Stimulated activated naive CD8-positive, alpha-beta T cell treated with anti-CD3 and anti-CD28 coated beads, Interleukin-15, Interleukin-2, amounts not matched to agents 100 U/mL and 50 U/mL, for 24 hours (primary cell): ENCODE measurements at regions not wholly inside any gene's neighbourhood (a gene's known extent, or its start where the extent isn't known, plus 50 kb on each side); places are given as distances from the start of the nearest gene placed in this dataset.
A peak's percentile ranks its signal among the peaks of the same experiment; 100 is the strongest.
"Not testable (repeated sequence)": the region's sequence is repeated elsewhere in the genome, so short reads cannot be mapped to it uniquely, and the experiment has no call there.

Experiments used
- ATAC-seq: fragments of 150-1000 bp; cut with Tn5 transposase; one replicate; pipeline ENCODE4 v1.10.0; 2021
- DNase-seq: peaks from one replicate; pipeline ENCODE4 v3.0.0; 2021

- DNase-seq (no peak), ATAC-seq (no peak)
Observed at GRCh38 chr7:88614736-88615135, 144.8 kb upstream of the ZNF804B start.

DNA sequence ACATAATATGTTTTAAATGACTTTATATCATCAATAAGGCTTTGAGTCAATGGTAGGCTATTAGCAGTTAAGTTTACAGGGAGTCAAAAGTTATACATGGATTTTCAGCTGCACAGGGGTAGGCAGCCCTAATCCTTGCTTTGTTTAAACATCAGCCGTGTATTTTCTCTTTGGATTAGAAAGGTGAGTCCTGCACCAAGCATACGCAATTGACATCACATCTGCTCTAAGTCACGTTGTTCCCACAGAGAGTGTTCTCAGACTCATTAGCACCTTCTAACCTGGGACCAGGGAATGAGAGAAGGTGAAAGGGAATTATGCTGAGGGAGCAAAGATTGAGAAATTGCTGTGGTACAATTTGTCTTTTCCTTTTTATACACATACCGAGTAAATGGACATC, 148.6 kb upstream of the ZNF804B start:
- ATAC-seq (no peak), DNase-seq (no peak)

GRCh38 chr7:88600695-88601094, 158.8 kb upstream of the ZNF804B start:
- ATAC-seq (no peak), DNase-seq (no peak)

DNA sequence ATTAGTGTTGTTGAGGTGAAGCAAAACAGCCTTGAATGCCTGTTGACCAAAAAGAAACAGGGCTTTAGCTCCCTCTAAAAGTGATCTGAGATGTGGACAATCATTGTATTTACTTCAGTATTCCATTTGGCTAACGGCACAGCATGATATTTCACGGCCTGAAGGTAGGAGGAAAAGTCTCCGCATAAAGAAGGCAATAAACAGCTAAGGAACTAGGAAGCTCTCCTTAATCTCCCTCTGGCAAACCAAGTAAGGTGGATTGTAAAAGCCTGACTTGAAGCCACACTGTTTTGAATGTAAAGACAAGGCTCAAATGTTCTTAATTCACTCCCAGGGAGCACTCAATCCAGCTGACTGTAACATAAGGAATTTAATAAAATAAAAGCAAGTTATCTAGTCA, 160.0 kb upstream of the ZNF804B start:
- DNase-seq (no peak), ATAC-seq (no peak)

GRCh38 chr7:88597941-88598425, 161.5 kb upstream of the ZNF804B start:
- DNase-seq (no peak), ATAC-seq (no peak)

DNA sequence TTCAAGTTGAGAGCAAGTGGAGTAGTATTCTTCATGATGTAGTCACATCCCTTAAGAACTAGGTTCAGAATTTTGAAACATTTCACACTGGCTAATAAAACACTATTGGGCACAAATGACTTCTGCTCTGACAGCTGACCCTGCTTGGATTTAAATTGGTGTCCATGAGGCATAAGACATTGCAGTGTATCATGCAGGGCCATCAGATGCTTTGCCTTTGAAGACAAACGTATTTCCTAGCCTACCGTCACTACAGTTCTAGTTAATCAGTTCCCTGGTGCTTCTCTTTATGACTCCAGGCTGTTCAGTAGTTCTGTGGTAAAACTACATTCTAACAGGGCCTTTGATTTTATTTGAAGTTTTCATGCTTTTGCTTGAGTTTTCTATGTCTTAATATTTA, 168.5 kb upstream of the ZNF804B start:
- ATAC-seq (no peak), DNase-seq (no peak)

DNA sequence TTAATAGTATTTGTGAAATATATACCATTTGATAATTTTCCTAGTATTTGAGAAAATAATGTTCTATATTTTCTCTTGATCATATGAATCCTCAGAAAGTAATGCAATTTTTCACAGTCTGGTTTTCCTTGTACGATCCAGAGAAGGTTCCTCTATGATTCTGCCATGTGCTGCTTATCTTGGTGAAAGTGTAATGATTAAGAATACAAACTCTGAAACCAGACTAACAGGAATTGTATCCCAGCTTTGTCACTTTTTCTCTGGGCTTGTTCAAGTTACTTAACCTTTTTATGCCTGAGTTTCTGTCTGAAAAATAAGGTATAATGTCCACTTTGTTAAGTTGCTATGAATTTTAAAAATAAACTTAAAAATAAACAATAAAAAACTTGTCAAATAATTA, 169.6 kb upstream of the ZNF804B start:
- ATAC-seq, result no peak
- DNase-seq, result no peak

GRCh38 chr7:88586890-88587289, 172.6 kb upstream of the ZNF804B start:
- DNase-seq (no peak), ATAC-seq (no peak)

DNA sequence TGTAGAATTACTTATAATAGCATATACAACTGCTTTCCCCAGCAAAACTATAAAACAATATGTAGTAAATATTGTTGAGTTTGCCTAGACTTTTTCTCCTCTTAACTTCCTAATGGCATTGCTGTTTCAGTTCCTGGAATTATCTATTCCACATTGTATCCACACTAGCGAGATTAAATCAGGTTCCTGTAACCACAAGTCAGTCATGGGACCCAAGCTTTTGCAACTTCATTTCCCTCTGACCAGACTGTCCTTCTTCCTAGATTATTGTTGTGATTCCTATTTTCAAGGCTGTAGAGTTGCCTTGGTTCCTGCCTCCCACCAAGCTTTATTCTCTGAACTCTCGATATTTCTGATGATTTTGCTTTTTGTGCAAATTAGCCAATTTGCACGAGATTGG, 173.3 kb upstream of the ZNF804B start:
- no peak for ATAC-seq

GRCh38 chr7:88576720-88577119, 182.8 kb upstream of the ZNF804B start:
- ATAC-seq, result no peak
- no peak for DNase-seq

More for the DNA sequence above, 173.3 kb upstream of the ZNF804B start:
- no peak for DNase-seq

- DNase-seq (no peak), ATAC-seq (no peak)
Observed at GRCh38 chr7:88566162-88566729, 193.3 kb upstream of the ZNF804B start.

DNA sequence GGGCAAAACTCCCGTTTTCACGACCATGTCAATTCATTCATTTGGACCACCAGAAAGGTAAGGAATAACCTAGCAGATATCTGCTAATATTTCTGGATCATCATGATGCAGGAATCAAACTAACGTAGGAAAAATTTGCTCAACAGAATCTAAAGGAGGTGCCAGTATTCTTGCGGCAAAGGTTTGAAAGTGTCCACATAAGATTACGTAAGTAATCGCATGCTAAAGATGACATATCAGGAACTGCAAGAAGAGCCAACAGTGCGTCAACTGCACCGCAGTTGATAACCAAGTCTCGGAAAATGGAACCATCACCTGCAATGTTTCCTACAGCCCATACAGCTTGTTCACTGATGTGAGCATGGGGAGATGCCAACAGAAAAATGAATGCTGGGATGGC, 194.1 kb upstream of the ZNF804B start:
- ATAC-seq (no peak), DNase-seq (no peak)

DNA sequence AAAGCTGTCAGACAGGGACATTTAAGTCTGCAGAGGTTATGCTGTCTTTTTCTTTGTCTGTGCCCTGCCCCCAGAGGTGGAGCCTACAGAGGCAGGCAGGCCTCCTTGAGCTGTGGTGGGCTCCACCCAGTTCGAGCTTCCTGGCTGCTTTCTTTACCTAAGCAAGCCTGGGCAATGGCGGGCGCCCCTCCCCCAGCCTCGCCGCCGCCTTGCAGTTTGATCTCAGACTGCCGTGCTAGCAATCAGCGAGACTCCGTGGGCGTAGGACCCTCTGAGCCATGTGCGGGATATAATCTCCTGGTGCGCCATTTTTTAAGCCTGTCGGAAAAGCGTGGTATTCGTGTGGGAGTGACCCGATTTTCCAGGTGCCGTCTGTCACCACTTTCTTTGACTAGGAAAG, 203.1 kb upstream of the ZNF804B start:
- DNase-seq, ATAC-seq: not testable (repeated sequence)

DNA sequence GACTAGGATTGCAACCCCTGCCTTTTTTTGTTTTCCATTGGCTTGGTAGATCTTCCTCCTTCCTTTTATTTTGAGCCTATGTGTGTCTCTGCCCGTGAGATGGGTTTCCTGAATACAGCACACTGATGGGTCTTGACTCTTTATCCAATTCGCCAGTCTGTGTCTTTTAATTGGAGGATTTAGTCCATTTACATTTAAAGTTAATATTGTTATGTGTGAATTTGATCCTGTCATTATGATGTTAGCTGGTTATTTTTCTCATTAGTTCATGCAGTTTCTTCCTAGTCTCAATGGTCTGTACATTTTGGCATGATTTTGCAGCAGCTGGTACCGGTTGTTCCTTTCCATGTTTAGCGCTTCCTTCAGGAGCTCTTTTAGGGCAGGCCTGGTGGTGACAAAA, 204.7 kb upstream of the ZNF804B start:
- not testable (repeated sequence) for ATAC-seq, DNase-seq

DNA sequence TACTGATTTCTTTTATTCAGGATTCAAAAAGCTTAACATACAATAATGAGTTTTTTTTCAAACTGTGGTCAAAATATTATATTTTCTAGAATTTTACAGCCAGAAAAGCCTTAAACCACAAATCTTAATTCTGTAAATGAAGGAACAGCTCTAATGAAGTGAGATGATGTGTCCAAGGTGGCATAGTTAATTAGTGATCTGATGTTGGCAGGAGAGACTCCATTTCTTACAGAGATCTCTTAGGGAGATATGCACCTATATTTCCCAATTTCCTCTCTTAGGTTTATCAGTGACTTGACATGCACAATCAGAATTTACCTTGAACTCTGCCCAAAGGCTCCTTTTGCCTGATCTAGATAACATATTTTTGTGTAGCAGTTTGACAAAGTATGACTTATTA, 211.1 kb upstream of the ZNF804B start:
- DNase-seq (no peak), ATAC-seq (no peak)

GRCh38 chr7:88546808-88547207, 212.7 kb upstream of the ZNF804B start:
- DNase-seq, result peak; percentile 18
- no peak for ATAC-seq

- DNase-seq (no peak), ATAC-seq (no peak)
Observed at GRCh38 chr7:88545663-88546062, 213.8 kb upstream of the ZNF804B start.

- no peak for DNase-seq
- no peak for ATAC-seq
Observed at GRCh38 chr7:88540012-88540411, 219.5 kb upstream of the ZNF804B start.

DNA sequence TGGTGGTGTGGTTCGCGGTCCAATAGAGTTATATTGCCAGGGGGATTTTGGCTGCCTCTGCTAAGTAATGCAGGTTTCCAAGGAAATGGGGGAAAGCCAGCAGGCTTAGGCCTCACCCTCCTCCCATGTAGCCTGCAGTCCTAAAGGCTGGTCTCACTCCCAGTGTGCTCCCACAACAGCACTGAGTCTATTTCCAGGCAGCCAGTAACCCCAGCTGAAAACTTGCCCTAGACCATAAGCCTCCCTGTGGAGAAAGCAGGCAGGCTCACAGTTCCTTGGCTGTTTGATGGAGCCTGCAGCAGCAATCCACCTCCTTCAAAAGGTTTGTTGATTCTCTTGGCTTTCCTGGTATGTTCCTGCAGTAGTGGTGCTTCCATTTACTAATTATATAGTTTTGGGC, 220.0 kb upstream of the ZNF804B start:
- DNase-seq, result no peak
- no peak for ATAC-seq

DNA sequence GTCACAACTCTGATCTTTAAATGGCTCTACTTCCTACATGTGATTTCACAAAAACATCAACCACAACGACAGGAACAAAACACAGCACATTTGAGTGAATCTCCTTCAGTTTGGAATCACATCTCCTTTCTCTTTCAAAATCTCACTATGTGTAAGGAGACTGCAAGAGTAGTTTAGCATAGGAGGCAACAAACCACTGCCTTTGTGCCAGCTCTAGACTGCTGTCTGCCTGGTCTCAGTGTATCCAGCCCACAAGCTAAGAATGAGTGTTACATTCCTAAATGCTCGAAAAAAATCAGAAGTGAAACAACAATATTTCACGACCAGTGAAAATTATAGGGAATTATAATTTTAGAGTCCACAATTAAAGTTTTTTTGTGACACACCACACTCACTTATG, 217.0 kb upstream of the STEAP4 start:
- ATAC-seq (no peak), DNase-seq (no peak)

GRCh38 chr7:88522771-88523293, 216.1 kb upstream of the STEAP4 start:
- ATAC-seq, result no peak

GRCh38 chr7:88516429-88516828, 209.7 kb upstream of the STEAP4 start:
- no peak for ATAC-seq
- no peak for DNase-seq

More at GRCh38 chr7:88522771-88523293, 216.1 kb upstream of the STEAP4 start:
- no peak for DNase-seq

- ATAC-seq, result no peak
Observed at GRCh38 chr7:88515301-88515700, 208.6 kb upstream of the STEAP4 start.

GRCh38 chr7:88509341-88509740, 202.6 kb upstream of the STEAP4 start:
- ATAC-seq, result no peak
- DNase-seq, result no peak

More at GRCh38 chr7:88515301-88515700, 208.6 kb upstream of the STEAP4 start:
- no peak for DNase-seq
